CD14-positive monocyte (primary cell): ENCODE measurements at regions not wholly inside any gene's neighbourhood (a gene's known extent, or its start where the extent isn't known, plus 50 kb on each side); places are given as distances from the start of the nearest gene placed in this dataset.

ENCODE experiments used
- DNase-seq, 3 donors: peaks; one replicate each; pipeline ENCODE4 v3.0.0-alpha.2; 2011 to 2022
- H2AFZ ChIP-seq: 2 replicates; pipeline ENCODE4 v1.6.0; 2012; ENCODE audit warnings: mild to moderate bottlenecking, low read depth, low read length, inconsistent platforms; ENCODE audit not compliant: insufficient read depth, poor library complexity, severe bottlenecking
- H3K27ac ChIP-seq, 2 donors: 1 replicate in 1 of 2; 2 replicates in 1 of 2; pipeline ENCODE4 v1.5.1; 2012 to 2013; ENCODE audit warnings: low read length in 2 of 2, control low read depth in 1 of 2, inconsistent platforms in 1 of 2, low read depth in 1 of 2, mild to moderate bottlenecking in 1 of 2
- H3K27me3 ChIP-seq, 2 donors: one replicate each; pipeline versions ENCODE4 v1.6.0 to v1.6.1; 2011 to 2013; ENCODE audit warnings: low read length in 2 of 2; ENCODE audit not compliant: control insufficient read depth in 2 of 2, insufficient read depth in 2 of 2
- H3K36me3 ChIP-seq, 2 donors: replicated peaks in 1 of 2; 1 replicate in 1 of 2; 2 replicates in 1 of 2; pipeline versions ENCODE4 v1.5.1 to v1.6.1; 2012 to 2013; ENCODE audit warnings: low read length in 2 of 2, control low read depth in 1 of 2, inconsistent platforms in 1 of 2, mild to moderate bottlenecking in 1 of 2; ENCODE audit not compliant: insufficient read depth in 2 of 2, control insufficient read depth in 1 of 2
- H3K4me1 ChIP-seq, 2 donors: 1 replicate in 1 of 2; 2 replicates in 1 of 2; pipeline versions ENCODE4 v1.5.1 to v1.6.1; 2012 to 2013; ENCODE audit warnings: low read length in 2 of 2, control low read depth in 1 of 2, inconsistent platforms in 1 of 2, mild to moderate bottlenecking in 1 of 2, moderate library complexity in 1 of 2; ENCODE audit not compliant: insufficient read depth in 2 of 2, control insufficient read depth in 1 of 2
- H3K4me2 ChIP-seq: replicated peaks from 2 replicates; pipeline ENCODE3; 2012; ENCODE audit warnings: low read length, moderate library complexity, mild to moderate bottlenecking; ENCODE audit not compliant: poor library complexity, severe bottlenecking; ENCODE audit errors: extremely low read depth
- H3K4me3 ChIP-seq, 3 experiments: fragments of 200-600 bp in 1 of 3; sonication (generic) in 1 of 3; replicated peaks in 1 of 3; 1 replicate in 2 of 3; 2 replicates in 1 of 3; pipeline ENCODE4 v1.5.1; 2011 to 2013; ENCODE audit warnings: low read length in 3 of 3, mild to moderate bottlenecking in 3 of 3, control low read depth in 2 of 3, low read depth in 2 of 3, inconsistent platforms in 1 of 3, moderate library complexity in 1 of 3
- H3K79me2 ChIP-seq: 2 replicates; pipeline ENCODE4 v1.6.0; 2012; ENCODE audit warnings: mild to moderate bottlenecking, control low read depth, inconsistent platforms, low read length, moderate library complexity; ENCODE audit not compliant: insufficient read depth
- H3K9ac ChIP-seq: 2 replicates; pipeline ENCODE4 v1.6.0; 2017; ENCODE audit warnings: low read length, mild to moderate bottlenecking; ENCODE audit not compliant: insufficient read depth, poor library complexity, severe bottlenecking
- H3K9me3 ChIP-seq, 2 donors: replicated peaks in 1 of 2; 1 replicate in 1 of 2; 2 replicates in 1 of 2; pipeline versions ENCODE4 v1.5.1 to v1.6.1; 2012 to 2013; ENCODE audit warnings: low read length in 2 of 2, control low read depth in 1 of 2; ENCODE audit not compliant: control insufficient read depth in 1 of 2, insufficient read depth in 1 of 2
- H4K20me1 ChIP-seq: 2 replicates; pipeline ENCODE4 v1.6.0; 2012; ENCODE audit warnings: mild to moderate bottlenecking, low read length, control low read depth, moderate library complexity; ENCODE audit not compliant: insufficient read depth
- H3K27ac Mint-ChIP-seq, 7 donors: one replicate each; pipeline ENCODE4 v1.8.0; 2020; ENCODE audit warnings: mild to moderate bottlenecking in 7 of 7, mixed read lengths in 7 of 7, moderate library complexity in 6 of 7, inconsistent platforms in 2 of 7
- H3K27me3 Mint-ChIP-seq, 3 donors: one replicate each; pipeline ENCODE4 v1.8.0; 2021 to 2022; ENCODE audit warnings: low read depth in 3 of 3, mild to moderate bottlenecking in 3 of 3, mixed read lengths in 3 of 3, moderate library complexity in 3 of 3, inconsistent platforms in 1 of 3
- H3K36me3 Mint-ChIP-seq, 2 donors: one replicate each; pipeline ENCODE4 v1.8.0; 2020; ENCODE audit warnings: mixed read lengths in 2 of 2, inconsistent platforms in 1 of 2, mild to moderate bottlenecking in 1 of 2
- H3K4me1 Mint-ChIP-seq: one replicate; pipeline ENCODE4 v1.8.0; 2020; ENCODE audit warnings: mild to moderate bottlenecking, mixed read lengths
- H3K4me3 Mint-ChIP-seq, 2 donors: one replicate each; pipeline ENCODE4 v1.8.0; 2020; ENCODE audit warnings: mild to moderate bottlenecking in 2 of 2, mixed read lengths in 2 of 2, moderate library complexity in 1 of 2
- H3K9me3 Mint-ChIP-seq, 7 donors: one replicate each; pipeline ENCODE4 v1.8.0; 2020 to 2022; ENCODE audit warnings: mixed read lengths in 7 of 7, mild to moderate bottlenecking in 6 of 7, moderate library complexity in 6 of 7, inconsistent platforms in 2 of 7
- WGBS: methylation state at CpG from one replicate; pipeline ENCODE4 v1.1.5; 2013; ENCODE audit warnings: missing lambda C conversion rate; ENCODE audit not compliant: insufficient coverage; 5-methylcytosine and 5-hydroxymethylcytosine counted together
- intact Hi-C, 2 donors: fragments of 100-400 bp; cut with micrococcal nuclease; formaldehyde crosslinking; loops; one replicate each; pipeline versions ENCODE4 v1.15.0 to v1.15.1; 2023
- TF ChIP-seq, protein P1 (sequence below): fragments of 200-600 bp; IDR thresholded peaks from one replicate; pipeline ENCODE4 v1.8.0; 2022; ENCODE audit warnings: antibody characterized with exemption, mild to moderate bottlenecking

DNA sequence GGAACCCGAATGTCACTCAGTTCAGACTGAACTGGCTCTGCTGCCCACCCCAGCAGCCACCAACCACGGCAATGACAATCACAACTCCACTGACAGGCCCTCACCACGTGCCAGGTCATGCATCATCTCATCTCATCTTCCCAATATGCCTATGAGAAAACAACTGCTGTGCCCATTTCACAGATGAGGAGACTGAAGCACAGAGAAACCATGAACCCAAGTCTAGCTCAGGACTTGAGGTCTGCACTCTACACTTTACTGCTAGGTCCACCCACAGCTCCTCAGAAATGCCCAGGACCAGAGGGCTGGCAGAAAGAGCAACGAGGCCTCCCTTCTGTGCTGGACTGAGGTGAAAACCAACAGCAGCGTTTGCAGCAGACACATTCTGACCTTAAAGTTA lies 99.2 kb upstream of the LINGO1 start:
- Mint-ChIP-seq H3K4me1 (no peaks in the 10 kb centered on the region), H3K27ac (no peak overlapping the region), H3K9me3 (no peaks in the 10 kb centered on the region), H3K4me3 (no peak overlapping the region), H3K36me3 (no peaks in the 10 kb centered on the region), H3K27me3 (peaks cover 2 to 7% (median 5%) of the 10 kb centered on the region in 3 donors)
- Histone ChIP-seq H3K9me3 (no peaks in the 10 kb centered on the region), H3K27me3 (no peaks in the 10 kb centered on the region), H3K36me3 (no peaks in the 10 kb centered on the region), H3K4me1 (no peaks in the 10 kb centered on the region), H3K4me3 (no peak overlapping the region), H3K79me2 (no peaks in the 10 kb centered on the region), H4K20me1 (no peaks in the 10 kb centered on the region), H2AFZ (no peak overlapping the region), H3K27ac (no peak overlapping the region), H3K4me2 (no peak overlapping the region), H3K9ac (no peak overlapping the region)
- DNase-seq, result no peak
- intact Hi-C loops, result no loop called here
- TF ChIP-seq, protein P1, sequence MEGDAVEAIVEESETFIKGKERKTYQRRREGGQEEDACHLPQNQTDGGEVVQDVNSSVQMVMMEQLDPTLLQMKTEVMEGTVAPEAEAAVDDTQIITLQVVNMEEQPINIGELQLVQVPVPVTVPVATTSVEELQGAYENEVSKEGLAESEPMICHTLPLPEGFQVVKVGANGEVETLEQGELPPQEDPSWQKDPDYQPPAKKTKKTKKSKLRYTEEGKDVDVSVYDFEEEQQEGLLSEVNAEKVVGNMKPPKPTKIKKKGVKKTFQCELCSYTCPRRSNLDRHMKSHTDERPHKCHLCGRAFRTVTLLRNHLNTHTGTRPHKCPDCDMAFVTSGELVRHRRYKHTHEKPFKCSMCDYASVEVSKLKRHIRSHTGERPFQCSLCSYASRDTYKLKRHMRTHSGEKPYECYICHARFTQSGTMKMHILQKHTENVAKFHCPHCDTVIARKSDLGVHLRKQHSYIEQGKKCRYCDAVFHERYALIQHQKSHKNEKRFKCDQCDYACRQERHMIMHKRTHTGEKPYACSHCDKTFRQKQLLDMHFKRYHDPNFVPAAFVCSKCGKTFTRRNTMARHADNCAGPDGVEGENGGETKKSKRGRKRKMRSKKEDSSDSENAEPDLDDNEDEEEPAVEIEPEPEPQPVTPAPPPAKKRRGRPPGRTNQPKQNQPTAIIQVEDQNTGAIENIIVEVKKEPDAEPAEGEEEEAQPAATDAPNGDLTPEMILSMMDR, result no peak
- 76% methylated on average over 5 of the region's 5 CpGs for WGBS

DNA sequence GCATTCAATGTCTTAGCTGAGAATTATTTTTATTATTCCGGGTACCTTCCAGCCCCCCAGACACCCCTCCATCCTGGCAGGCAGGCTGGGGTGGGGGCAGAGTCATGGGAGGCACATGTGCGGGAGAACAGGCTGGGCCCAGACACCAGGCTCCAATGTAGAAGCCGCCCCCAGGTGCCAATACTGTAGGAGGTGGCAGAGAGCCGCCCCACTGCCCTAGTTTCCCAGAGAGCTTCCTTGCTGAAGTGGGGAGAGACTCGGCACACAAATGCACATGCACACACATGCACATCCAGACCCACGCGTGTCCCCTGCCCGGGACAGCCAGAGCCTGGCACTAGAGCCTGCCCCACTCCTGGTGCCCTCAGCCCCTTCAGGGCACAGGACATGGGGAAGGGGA lies 98.4 kb upstream of the LINGO1 start:
- Mint-ChIP-seq H3K36me3 (no peaks in the 10 kb centered on the region), H3K4me3 (no peak overlapping the region), H3K27ac (no peak overlapping the region), H3K4me1 (no peaks in the 10 kb centered on the region), H3K9me3 (no peaks in the 10 kb centered on the region), H3K27me3 (peaks cover 2 to 7% (median 5%) of the 10 kb centered on the region in 3 donors)
- WGBS, result 93% methylated on average over 7 of the region's 8 CpGs
- Histone ChIP-seq H3K4me3 (no peak overlapping the region), H3K4me1 (no peaks in the 10 kb centered on the region), H3K79me2 (no peaks in the 10 kb centered on the region), H3K9ac (no peak overlapping the region), H2AFZ (no peak overlapping the region), H4K20me1 (no peaks in the 10 kb centered on the region), H3K27me3 (no peaks in the 10 kb centered on the region), H3K4me2 (no peak overlapping the region), H3K9me3 (no peaks in the 10 kb centered on the region), H3K36me3 (no peaks in the 10 kb centered on the region), H3K27ac (no peak overlapping the region)
- TF ChIP-seq, protein P1, result no peak
- intact Hi-C loops, result no loop called here
- no peak for DNase-seq
